ENCODE measurements at regions not wholly inside any gene's neighbourhood (a gene's known extent, or its start where the extent isn't known, plus 50 kb on each side); places are given as distances from the start of the nearest gene placed in this dataset.

GRCh38 chr2:121131375-121131774 is 153.6 kb downstream of the TFCP2L1 start:
- TF ChIP-seq SUZ12 (IDR thresholded peaks at IDR 0.05; ENCODE audit: extremely low read depth, insufficient read depth, insufficient read length) (no peak), ZNF274 (IDR thresholded peaks at IDR 0.05; ENCODE audit: low read depth, low read length) (no peak)
